Right ventricle myocardium superior (tissue), 1 donor: ENCODE measurements at regions not wholly inside any gene's neighbourhood (a gene's known extent, or its start where the extent isn't known, plus 50 kb on each side); places are given as distances from the start of the nearest gene placed in this dataset.
"Not testable (repeated sequence)": the region's sequence is repeated elsewhere in the genome, so short reads cannot be mapped to it uniquely, and the experiment has no call there.

Source experiments
- ATAC-seq: fragments of 200-7000 bp; cut with Tn5 transposase; one replicate; pipeline ENCODE4 v1.9.1; 2020; ENCODE audit warnings: mild to moderate bottlenecking; ENCODE audit not compliant: poor library complexity
- DNase-seq: peaks from one replicate; pipeline ENCODE4 v3.0.0-alpha.2; 2020
- intact Hi-C: fragments of 100-400 bp; cut with DNase I; formaldehyde crosslinking; loops from one replicate; pipeline ENCODE4 v1.11.2; 2022
- donor health status: DM: no; HTN: yes; CAD: no; lungs with severe emphysema.

GRCh38 chr2:8138923-8139667, 542.8 kb upstream of the ID2 start:
- ATAC-seq: peak; percentile 90
- intact Hi-C loops: no loop called here
- DNase-seq: peak; percentile 56

DNA sequence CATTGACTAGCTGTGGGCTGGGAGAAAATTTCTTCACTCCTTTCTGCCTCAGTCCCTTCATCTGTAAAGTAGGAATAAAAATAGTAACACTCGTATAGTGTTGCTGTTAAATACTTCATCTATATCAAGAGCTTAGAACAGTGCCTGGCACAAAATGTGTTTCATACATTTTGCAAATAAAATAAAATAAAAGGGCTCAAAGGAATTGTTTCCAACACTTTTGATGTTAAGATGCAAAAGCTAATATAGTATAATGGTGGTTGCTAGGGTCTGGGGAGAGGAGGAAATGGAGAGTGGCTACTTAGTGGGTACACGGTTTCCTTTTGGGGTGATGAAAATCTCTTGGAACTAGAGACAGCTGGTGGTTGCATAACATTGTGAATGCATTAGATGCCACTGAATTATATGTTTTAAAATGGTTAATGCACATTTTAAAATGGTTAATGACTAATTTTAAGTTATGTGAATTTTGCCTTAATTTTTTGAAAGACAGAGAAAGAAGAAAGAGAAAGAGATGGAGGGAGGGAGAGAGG, 542.1 kb upstream of the ID2 start:
- DNase-seq (no peak), ATAC-seq (no peak)
- intact Hi-C loops: no loop called here

DNA sequence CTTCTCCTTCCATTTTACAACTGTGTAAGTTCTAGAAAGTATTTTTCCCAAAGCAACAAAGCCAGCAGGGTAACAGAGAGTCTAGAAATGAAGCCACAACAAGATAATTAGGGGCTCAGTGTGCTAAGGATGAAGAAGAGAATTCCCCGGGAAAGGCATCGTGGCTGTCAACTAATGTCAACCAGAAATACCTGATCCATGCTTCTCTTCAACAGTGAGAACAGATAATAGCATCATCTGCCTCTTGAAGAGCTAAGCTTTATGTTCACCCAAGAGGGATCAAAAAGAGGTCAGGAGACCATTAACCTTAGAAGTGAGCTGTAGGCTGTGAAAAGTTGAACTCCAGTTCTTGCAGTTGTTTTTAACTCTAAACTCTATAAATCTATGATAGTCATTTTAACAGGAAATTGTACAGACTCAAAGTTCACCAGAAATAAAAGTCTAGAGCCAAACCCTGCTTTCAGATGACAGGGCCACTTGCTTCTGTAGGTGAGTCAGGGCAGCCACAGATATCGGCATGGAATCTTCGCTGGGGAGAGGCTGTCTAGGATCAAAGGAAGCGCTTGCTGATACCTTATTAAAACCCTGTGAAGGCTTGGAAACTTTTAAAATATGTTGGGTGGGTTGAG, 540.7 kb upstream of the ID2 start:
- intact Hi-C loops: no loop called here
- no peak for DNase-seq
- ATAC-seq: no peak

GRCh38 chr2:8141780-8142179, 540.1 kb upstream of the ID2 start:
- intact Hi-C loops: no loop called here
- no peak for ATAC-seq
- DNase-seq: no peak

- ATAC-seq: no peak
- intact Hi-C loops: no loop called here
- no peak for DNase-seq
These were observed 539.4 kb upstream of the ID2 start for GRCh38 chr2:8142461-8142860.

DNA sequence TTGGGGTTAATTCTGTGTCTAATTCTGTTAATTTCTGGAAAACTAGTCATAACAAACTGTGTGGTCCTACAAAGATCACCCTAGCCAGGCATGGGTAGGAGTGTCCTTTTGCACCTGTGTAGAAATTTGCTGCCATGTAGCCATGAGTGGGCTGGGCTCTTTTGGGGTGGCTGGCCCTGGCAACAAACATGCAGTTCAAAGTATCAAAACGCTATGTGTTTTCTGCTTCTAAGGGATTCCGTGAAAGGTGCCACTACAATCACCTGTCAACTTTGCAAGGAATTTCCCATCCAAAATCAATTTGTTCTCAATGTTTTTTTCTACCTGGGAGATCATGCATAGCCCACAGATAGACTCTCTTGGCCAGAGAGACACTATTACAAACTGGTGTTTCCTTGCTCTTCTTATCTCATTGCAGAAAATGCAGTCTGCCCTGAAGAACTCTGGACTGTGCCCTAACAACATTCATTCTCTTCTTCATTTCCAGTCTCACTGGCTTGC, 537.7 kb upstream of the ID2 start:
- ATAC-seq (no peak), DNase-seq (no peak)
- intact Hi-C loops: no loop called here

DNA sequence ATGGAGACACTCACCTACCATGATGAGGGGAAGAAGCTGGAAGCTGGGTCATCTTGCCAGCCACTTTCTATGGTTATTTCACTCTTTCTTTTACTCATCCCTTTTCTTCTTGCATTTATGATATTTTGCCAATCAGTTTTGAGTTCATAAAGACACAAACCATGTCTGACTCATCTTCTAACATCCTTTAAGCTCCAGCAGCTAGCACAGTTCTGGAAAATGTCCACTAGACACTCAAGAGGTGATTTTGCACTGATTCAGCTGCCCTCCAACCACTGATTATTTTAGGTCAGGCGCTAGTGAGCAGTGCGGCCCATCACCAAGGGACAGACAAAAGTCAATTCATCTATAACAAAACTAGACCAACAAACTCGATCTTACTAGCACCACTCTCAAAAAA, 537.1 kb upstream of the ID2 start:
- ATAC-seq: no peak
- intact Hi-C loops: no loop called here
- no peak for DNase-seq

DNA sequence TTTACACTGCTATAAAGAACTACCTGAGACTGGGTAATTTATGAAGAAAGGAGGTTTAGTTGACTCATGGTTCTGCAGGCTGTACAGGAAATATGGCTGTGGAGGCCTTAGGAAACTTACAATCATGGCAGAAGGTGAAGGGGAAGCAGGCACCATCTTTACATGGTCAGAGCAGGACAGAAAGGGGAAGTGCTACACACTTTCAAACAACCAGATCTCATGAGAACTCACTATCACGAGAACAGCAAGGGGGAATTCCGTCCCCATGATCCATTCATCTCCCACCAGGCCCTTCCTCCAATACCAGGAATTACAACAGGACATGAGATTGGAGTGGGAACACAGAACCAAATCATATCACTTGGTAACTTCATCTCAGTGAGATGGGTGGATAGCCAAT, 536.5 kb upstream of the ID2 start:
- DNase-seq, ATAC-seq, intact Hi-C loops: not testable (repeated sequence)

- DNase-seq: peak; percentile 49
- ATAC-seq: peak; percentile 87
- intact Hi-C loops: no loop called here
These were observed 535.5 kb upstream of the ID2 start for GRCh38 chr2:8146132-8147005.

GRCh38 chr2:8148260-8149006, 533.4 kb upstream of the ID2 start:
- intact Hi-C loops: no loop called here
- ATAC-seq (no peak), DNase-seq (no peak)

DNA sequence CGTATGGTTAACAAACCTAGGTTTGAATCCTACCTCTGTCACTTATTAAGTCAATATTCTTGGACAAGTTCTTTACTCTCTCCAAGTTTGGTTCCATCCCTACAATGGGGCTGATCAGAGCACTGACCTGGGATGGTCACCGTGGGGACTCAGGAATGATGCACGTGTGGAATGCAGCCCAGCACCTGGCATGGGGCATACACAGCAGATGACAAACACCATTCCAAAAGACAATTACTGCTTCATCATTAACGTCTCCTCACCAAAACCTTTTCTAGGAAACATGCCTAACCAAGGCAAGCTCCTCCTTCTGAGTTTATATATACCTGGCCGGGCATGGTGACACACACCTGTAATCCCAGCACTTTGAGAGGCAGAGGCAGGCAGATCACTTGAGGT, 532.9 kb upstream of the ID2 start:
- intact Hi-C loops: no loop called here
- ATAC-seq: no peak
- DNase-seq: no peak

DNA sequence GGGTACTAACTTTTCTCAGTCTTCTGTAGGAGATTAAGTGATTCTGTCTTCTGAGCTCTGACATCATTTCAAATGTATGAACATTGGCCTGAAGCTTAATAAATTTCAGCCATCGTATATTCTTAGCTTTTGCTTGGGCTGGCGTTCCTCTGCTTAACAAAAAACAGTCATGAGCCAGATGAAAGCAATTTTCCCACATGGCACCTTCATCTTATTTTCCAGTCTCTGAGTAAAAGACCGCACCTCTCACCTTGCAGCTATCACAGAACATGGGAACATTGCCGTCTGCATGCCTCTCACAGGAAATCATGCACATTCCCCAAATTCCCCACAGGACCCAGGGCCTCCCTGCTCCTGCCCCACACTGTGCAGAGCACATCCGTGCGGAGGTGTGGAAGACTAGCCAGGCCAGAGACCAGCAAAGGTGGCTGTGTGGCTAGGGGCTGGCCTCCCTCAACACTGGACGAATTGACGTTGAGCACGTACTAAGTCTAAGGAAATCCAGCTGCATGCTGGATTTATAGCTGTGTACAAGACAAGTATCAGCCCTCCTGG, 531.8 kb upstream of the ID2 start:
- intact Hi-C loops: no loop called here
- ATAC-seq (no peak), DNase-seq (no peak)

DNA sequence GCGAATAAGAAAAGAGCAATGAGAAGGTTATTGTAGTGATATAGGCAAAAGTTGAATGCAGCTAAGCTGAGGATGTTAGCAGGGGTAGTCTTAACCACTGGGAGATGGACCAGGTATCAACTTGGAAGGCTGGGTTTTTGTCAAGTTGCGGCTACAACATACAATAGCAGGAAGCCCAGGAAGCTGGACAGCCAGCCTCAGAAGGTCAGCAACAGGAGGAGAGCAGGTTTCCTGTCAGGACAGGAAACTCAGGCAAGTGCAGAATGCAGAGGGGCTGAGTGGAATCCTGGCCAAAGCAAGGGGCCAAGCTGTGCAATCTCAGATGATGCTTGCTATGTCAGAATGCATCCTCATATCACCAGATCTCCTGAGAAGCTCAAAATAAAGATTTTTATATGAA, 530.0 kb upstream of the ID2 start:
- ATAC-seq (no peak), DNase-seq (no peak)
- intact Hi-C loops: no loop called here

GRCh38 chr2:8152392-8153257, 529.2 kb upstream of the ID2 start:
- ATAC-seq: no peak
- DNase-seq: no peak
- intact Hi-C loops: no loop called here

DNA sequence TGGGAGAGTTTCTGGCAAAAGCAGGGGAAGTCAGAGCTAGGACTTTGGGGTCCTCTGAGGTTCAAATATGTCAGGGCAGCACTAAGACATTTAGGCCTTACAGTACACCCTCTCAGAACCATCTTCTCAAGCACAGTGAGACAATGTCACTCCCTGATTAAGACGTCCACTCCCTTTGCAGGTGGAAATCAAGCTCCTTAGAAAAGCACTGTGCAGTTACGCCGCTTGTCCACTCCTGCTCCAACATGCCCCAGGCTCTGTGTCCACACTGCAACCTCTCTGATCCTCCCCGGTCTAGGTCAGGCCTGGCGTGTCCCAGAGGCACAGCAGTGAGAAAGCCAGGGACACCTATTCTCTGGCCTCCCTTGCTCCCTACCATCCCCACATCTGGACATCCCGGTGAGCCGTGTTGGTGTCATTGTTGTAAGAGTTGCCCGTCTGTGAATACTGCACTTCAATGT, 528.6 kb upstream of the ID2 start:
- DNase-seq (no peak), ATAC-seq (no peak)
- intact Hi-C loops: no loop called here

DNA sequence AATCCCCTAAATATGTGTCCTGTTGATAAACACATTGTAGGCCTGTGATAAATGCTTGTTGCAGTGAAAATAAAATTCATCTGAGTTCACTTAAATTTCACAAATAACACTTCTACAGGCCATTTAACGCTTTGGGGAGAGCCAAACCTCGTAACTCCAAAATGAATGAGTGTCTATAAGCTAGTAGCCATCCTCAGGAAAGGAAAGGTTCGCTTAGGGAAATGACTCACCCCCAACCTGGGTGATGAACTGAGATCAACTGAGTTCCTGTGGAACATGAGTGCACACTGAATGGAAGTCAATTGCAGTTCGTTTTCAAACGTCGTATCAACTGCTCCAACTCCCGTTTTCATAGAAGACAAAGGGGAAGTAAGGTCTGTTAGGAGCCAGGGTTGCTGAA, 527.6 kb upstream of the ID2 start:
- no peak for DNase-seq
- ATAC-seq: no peak
- intact Hi-C loops: no loop called here

GRCh38 chr2:8154936-8155335, 526.9 kb upstream of the ID2 start:
- no peak for ATAC-seq
- intact Hi-C loops: no loop called here
- no peak for DNase-seq
